Endothelial cell (in vitro differentiated cells): ENCODE measurements at regions not wholly inside any gene's neighbourhood (a gene's known extent, or its start where the extent isn't known, plus 50 kb on each side); places are given as distances from the start of the nearest gene placed in this dataset.

Experiments used
- DNase-seq: peaks from one replicate; pipeline ENCODE4 v3.0.0; 2021; ENCODE audit warnings: low spot score
- H3K27ac Mint-ChIP-seq: one replicate; pipeline ENCODE4 v1.8.0; 2021; ENCODE audit warnings: mixed read lengths, inconsistent platforms; ENCODE audit not compliant: unreplicated experiment
- H3K27me3 Mint-ChIP-seq: one replicate; pipeline ENCODE4 v1.8.0; 2021; ENCODE audit warnings: mild to moderate bottlenecking, moderate library complexity, mixed read lengths, inconsistent platforms; ENCODE audit not compliant: unreplicated experiment
- H3K36me3 Mint-ChIP-seq: one replicate; pipeline ENCODE4 v1.8.0; 2021; ENCODE audit warnings: mild to moderate bottlenecking, low read depth, mixed read lengths, inconsistent platforms; ENCODE audit not compliant: unreplicated experiment
- H3K4me1 Mint-ChIP-seq: one replicate; pipeline ENCODE4 v1.8.0; 2021; ENCODE audit warnings: mild to moderate bottlenecking, mixed read lengths, inconsistent platforms; ENCODE audit not compliant: unreplicated experiment
- H3K4me3 Mint-ChIP-seq: one replicate; pipeline ENCODE4 v1.8.0; 2021; ENCODE audit warnings: mild to moderate bottlenecking, mixed read lengths, inconsistent platforms; ENCODE audit not compliant: unreplicated experiment
- H3K9me3 Mint-ChIP-seq: one replicate; pipeline ENCODE4 v1.8.0; 2021; ENCODE audit warnings: mixed read lengths, inconsistent platforms; ENCODE audit not compliant: unreplicated experiment
- CTCF ChIP-seq: fragments of 200-600 bp; sonication (generic); IDR thresholded peaks from one replicate; pipeline ENCODE4 v1.5.0; 2021; ENCODE audit warnings: antibody characterized with exemption; ENCODE audit not compliant: unreplicated experiment

- Mint-ChIP-seq H3K27me3 (no peaks in the 10 kb centered on the region), H3K27ac (no peak overlapping the region), H3K9me3 (no peaks in the 10 kb centered on the region), H3K4me1 (peaks cover 6% of the 10 kb centered on the region), H3K4me3 (no peak overlapping the region), H3K36me3 (no peaks in the 10 kb centered on the region)
- DNase-seq: no peak
- TF ChIP-seq CTCF: no peak
These were observed 97.9 kb upstream of the STT3B start for GRCh38 chr3:31434819-31435218.

GRCh38 chr3:31436830-31437229, 95.9 kb upstream of the STT3B start:
- Mint-ChIP-seq H3K27me3 (no peaks in the 10 kb centered on the region), H3K4me1 (peaks cover 16% of the 10 kb centered on the region), H3K36me3 (no peaks in the 10 kb centered on the region), H3K9me3 (no peaks in the 10 kb centered on the region), H3K27ac (no peak overlapping the region), H3K4me3 (no peak overlapping the region)
- no peak for TF ChIP-seq CTCF
- DNase-seq: no peak

GRCh38 chr3:31438742-31439141, 94.0 kb upstream of the STT3B start:
- Mint-ChIP-seq H3K27me3 (no peaks in the 10 kb centered on the region), H3K4me1 (peaks cover 16% of the 10 kb centered on the region), H3K9me3 (no peaks in the 10 kb centered on the region), H3K27ac (no peak overlapping the region), H3K4me3 (no peak overlapping the region), H3K36me3 (no peaks in the 10 kb centered on the region)
- no peak for TF ChIP-seq CTCF
- DNase-seq: no peak

GRCh38 chr3:31439890-31440750, 92.6 kb upstream of the STT3B start:
- no peak overlapping the region for H3K27ac Mint-ChIP-seq
- H3K4me3 Mint-ChIP-seq: no peak overlapping the region
- H3K9me3 Mint-ChIP-seq: no peaks in the 10 kb centered on the region
- peaks cover 16% of the 10 kb centered on the region for H3K4me1 Mint-ChIP-seq
- TF ChIP-seq CTCF: no peak
- no peak for DNase-seq
- no peaks in the 10 kb centered on the region for H3K36me3 Mint-ChIP-seq
- H3K27me3 Mint-ChIP-seq: no peaks in the 10 kb centered on the region

GRCh38 chr3:31440878-31441277, 91.8 kb upstream of the STT3B start:
- Mint-ChIP-seq H3K27ac (no peak overlapping the region), H3K4me3 (no peak overlapping the region), H3K9me3 (no peaks in the 10 kb centered on the region), H3K36me3 (no peaks in the 10 kb centered on the region), H3K4me1 (peaks cover 16% of the 10 kb centered on the region), H3K27me3 (no peaks in the 10 kb centered on the region)
- TF ChIP-seq CTCF: no peak
- DNase-seq: no peak
